Gastrocnemius medialis (tissue), 4 donors: ENCODE measurements at regions not wholly inside any gene's neighbourhood (a gene's known extent, or its start where the extent isn't known, plus 50 kb on each side); places are given as distances from the start of the nearest gene placed in this dataset.

Source experiments
- CTCF ChIP-seq, 5 experiments: fragments of 450-650 bp in 3 of 5; fragments of 200-600 bp in 2 of 5; sonication (generic) in 2 of 5; IDR thresholded peaks in 4 of 5; conservative IDR thresholded peaks in 1 of 5; 1 replicate in 4 of 5; 2 replicates in 1 of 5; pipeline ENCODE4 v1.5.1; 2016 to 2019; ENCODE audit warnings: antibody characterized with exemption in 5 of 5, mild to moderate bottlenecking in 3 of 5, moderate library complexity in 3 of 5
- POLR2A ChIP-seq, 2 donors: fragments of 450-650 bp; IDR thresholded peaks; one replicate each; pipeline ENCODE4 v1.6.1; 2017; ENCODE audit warnings: antibody characterized with exemption in 2 of 2, mild to moderate bottlenecking in 2 of 2, moderate library complexity in 2 of 2

- TF ChIP-seq CTCF (IDR thresholded peaks at IDR 0.05 in 4 of 5, conservative IDR thresholded peaks at IDR 0.05 in 1 of 5) (no peak), POLR2A (IDR thresholded peaks at IDR 0.05) (no peak)
Measured at GRCh38 chr1:101344745-101345144, 107.9 kb downstream of the S1PR1 start.
